CD4-positive, alpha-beta T cell treated with Interferon gamma for 1 hour (primary cell): ENCODE measurements at regions not wholly inside any gene's neighbourhood (a gene's known extent, or its start where the extent isn't known, plus 50 kb on each side); places are given as distances from the start of the nearest gene placed in this dataset.
A peak's percentile ranks its signal among the peaks of the same experiment; 100 is the strongest.

Experiments
- DNase-seq: peaks from one replicate; pipeline ENCODE4 v3.0.0-alpha.2; 2020

DNA sequence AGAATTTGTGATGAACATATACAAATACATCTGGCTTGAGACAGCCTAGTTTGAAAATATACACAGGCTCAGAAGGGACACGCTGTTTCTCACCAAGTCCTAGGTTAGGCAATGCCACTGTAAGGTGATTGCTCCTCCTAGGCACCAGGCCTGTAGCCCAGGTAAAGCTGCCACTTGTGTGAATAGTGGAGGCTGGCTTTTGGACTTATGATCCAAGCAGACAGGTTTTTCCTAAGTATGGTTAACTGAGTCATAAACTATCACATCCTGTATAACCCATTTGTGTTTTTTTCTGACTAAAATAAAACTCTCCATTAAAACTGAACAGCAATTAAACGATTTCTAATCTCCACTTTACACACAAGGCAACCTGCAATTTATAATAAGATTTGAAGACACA is 81.0 kb downstream of the SEMA4F start:
- no peak for DNase-seq

DNA sequence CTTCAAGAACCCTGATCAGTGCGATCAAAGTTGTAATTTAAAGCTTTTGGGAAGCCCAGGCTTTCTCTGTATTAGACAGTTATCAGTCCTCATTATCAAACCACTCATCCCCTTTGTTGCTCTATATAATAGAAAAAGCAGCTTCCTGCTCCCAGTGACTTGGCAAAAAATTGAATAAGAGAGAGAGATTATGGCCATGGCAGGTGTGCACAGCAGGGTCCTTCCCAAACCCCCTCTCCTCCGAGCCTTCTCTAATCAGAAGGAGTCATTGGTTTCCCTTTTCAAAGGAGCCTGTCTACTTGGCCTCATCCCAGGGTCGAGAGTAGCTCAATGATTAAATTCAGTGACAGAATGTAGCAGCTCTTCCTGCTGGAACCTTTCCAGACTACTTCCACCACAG is 81.5 kb downstream of the SEMA4F start:
- DNase-seq: no peak

DNA sequence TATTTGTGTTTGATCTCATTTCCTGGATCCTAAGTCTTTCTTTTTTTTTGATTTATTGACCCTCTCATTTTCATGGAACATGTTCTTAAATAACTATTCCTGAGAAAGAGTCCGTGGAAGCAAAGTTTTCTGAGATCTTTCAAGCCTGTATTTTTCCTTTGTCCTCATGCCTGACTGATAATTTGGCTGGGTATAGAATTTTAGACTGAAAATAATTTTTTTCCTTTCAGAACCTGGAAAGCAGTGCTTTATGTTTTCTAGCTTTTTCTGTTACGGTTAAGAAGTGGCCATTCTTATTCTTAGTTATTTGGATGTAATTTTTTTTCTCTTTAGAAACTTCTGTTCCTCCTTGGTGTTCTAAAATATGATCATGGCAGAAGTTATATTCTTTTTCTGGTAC is 82.5 kb downstream of the SEMA4F start:
- no peak for DNase-seq

DNA sequence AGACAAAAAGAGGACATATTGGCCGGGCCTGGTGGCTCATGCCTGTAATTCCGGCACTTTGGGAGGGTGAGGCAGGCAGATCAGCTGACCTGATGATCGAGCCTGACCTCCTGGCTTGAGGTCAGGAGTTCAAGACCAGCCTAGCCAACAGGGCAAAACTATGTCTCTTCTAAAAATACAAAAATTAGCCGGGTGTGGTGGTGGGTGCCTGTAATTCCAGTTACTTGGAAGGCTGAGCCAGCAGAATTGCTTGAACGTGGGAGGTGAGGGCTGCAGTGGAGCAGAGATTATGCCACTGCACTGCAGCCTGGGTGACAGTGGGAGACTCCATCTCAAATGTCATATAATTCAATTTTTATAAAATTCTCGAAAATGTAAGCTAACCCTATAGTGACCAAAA is 84.5 kb downstream of the SEMA4F start:
- no peak for DNase-seq

DNA sequence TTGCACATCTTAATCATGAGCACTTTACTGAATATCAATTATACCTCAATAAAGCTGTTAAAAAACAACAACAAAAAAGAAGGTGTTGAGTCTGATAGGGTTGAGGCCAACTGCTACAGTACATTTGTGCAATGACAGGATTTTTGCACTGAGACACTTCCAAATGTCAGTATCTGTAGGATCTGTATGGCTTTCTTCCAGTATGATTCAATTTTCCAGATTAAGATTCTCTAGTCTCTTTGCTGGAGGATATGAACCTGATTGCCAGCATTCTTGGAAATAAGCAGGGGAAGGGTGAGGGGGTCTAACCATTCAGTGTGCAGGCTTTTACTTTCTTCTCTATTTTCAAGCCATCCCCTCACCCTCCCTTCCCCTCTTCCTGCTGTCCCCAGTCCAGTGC is 85.1 kb downstream of the SEMA4F start:
- DNase-seq: no peak

DNA sequence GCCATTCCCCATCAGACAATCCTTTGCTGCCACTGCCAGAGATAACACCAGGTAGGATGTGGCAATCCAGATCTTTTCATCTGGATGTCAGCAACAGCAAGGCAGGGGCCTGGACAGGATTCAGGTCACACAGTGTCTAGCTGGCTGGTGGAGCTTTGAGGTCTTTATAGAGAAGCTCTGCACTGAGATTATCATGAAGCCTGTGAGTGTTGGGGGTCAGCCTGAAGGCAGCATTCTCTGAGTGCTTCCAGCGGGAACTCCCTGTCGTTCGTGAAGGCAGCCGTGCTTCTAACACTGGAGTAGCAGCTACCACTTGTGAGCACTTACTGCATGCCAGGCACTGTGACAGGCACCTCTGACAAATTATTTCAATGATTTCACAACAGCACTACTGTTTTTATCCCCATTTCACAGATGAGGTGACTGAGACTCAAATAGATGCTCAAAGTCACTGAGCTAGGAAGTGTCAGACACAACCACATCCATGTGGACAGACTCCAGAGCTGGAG is 85.7 kb downstream of the SEMA4F start:
- no peak for DNase-seq

DNA sequence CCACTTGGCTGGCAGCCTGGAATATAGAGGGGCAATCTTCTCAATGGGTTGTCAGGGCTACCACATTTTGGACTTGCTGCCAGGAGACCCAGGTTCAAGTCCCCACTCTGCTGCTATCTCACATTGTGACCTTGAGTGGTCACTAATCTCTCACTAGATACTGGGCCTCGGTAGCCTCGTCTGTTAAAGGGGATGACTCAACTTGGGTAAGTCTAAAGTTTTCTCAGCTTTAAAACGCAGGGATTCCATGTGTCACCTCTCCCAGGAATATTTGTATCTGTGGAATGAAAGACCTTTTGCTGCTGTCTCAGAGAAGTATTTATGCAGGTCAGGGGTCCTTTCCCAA is 86.3 kb downstream of the SEMA4F start:
- DNase-seq: no peak

DNA sequence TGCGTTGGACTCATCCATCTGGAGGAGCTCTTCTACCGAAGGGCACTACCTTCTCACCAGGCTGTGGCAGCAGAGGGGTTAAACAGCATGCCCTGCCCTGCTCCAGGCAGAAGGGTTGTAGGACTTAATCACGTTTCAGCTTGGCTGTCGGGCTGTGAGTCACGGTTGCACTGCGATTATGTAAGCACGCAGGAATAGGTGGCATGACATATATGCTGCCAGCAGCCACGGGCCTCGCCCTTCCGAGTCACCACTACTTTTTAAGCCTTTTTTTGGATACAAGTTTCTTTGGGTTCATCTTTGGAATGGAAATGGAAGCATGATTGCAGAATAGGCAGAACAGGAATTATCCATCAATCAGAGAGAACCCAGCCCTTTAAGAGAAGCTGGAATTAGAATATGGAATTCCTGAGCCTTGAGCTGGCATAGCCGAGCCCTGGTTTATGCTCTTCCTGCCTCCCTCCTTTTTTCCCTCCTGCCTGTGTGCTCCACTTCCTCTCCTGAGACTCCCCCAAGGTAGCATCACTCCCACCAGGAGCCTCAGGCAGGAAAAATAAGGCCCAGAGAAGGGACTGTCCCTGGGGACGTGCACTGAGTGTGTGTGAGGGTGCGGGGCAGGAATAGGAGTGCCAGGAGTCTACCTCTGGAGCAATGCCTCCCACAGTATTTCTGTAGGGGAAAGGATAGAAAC is 86.8 kb downstream of the SEMA4F start:
- DNase-seq: peak; percentile 76

DNA sequence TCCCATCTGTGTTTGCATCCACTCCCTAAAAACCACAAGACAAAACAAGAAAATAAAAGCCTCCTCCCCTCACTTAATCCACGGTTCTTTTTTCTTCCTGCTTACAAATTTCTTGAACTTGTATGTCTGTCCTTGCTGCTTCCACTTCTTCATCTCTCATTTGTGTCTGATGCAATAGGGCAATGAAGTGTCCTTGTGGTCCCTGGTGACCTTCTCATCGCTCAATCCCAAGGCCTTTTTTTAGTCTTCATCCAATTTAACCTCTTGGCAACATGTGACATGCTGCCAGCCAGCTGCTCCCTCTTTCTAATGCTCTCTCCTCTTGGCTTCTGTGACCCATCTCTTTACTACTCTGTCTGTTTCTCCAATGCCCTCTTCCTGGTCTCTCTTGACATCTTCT is 87.6 kb downstream of the SEMA4F start:
- no peak for DNase-seq

DNA sequence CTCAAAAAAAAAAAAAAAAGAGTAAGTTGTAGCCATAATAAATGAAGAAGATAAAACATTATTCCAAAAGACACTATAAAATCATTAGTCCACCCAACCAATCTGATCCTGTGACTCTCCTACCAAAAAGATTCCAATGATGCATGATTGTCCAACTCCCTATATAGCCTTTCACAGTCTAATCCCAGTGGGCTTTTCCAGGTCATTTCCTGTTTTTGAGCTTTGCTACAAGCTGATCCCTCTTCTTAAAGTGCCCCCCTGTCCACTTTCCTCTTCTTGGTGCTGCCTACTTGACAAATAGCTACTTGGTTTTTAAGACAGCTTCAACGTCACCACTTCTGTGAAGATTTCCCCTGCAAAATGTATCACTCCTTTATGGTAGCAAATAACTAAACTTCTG is 88.4 kb downstream of the SEMA4F start:
- no peak for DNase-seq

DNA sequence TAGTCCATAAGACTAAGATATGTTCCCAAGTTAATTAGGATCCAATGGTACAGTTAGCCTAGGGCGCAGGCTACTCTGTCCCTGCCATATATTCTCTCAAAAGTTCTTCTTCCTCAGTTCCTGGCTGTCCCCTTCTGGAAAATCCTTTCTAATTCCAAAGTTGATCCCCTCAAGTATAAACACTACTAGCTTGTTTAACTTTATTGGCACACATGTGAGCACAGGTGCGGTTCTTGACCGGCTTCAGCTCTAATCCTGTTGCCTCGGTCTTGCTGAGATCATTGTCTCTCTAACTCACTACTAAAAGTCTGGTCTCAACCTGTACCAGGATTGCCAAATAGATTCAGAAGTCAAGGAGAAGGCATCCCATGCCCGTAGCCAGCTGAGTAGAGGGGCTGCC is 89.0 kb downstream of the SEMA4F start:
- no peak for DNase-seq

DNA sequence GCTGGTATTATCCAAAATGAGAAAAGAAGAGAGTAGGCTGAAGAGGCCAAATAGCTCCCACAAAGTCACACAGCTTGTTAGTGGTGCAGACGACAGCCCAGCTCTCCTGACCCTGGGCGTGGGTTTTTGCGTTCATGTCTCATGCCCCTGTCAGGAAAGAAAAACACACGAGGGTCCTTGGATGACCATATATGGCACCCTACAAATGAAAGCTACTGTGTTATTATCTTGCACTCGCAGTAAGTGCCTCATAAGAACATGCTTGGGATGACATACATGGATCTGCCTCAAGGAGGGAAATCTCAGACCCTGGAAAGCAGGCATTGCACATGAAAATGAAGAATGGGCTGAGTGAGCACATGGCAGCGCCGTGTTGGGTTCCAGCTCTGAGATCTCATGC is 89.7 kb downstream of the SEMA4F start:
- DNase-seq: no peak

DNA sequence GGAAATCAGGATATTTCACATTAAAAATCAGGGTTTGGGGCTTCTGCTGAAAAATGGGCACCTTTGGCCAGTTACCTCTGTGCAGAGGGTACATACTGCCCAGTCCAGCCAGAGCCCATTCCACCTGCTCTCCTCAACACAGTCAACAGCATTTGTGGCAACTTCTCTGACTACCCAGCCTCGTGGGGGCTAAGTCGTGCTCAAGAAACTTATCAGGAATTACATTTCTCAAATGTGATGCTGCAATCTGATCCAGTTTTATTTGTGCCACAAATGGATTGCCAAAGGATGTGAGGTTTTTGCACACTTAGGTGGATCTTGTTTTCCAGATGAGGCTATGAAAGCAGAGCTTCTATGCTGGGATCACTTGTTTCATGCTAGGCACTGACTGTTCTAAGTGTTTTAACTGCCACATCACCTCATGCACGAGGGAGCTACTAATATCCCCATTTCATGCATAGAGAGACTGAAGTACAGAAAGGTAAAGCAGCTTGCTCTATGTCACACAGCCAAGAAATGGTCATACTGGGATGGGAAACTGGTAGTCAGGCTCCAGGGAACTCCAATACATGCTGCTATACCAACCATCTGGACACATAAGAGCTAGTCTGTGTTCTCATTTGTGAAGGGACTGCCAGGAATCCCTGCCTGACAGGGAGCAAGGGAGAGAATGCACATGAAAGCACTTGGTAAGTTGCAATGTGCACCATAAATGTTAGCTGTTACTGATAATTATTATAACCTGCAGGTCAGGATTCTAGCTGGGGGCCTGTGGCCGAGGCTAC is 89.0 kb upstream of the HK2 start:
- DNase-seq: no peak

DNA sequence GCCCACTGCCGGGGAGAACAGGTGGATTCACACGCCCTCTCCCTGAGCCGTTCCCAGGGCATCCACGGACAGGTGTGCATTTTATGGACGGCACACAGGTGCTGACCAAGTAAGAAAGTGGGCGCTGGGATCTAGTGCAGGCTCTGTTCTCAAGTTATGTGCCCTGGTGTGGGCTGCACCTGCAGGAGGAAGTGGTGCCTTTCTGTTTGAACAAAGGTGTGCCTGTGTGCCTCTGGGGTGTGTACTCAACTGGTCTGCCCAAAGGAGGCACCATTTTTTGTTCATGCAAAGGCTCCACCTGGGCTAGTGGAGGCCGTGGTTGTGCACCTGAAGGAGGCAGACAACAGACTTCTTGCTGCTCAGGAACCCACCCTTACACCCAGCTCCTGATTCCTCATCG is 88.2 kb upstream of the HK2 start:
- no peak for DNase-seq

DNA sequence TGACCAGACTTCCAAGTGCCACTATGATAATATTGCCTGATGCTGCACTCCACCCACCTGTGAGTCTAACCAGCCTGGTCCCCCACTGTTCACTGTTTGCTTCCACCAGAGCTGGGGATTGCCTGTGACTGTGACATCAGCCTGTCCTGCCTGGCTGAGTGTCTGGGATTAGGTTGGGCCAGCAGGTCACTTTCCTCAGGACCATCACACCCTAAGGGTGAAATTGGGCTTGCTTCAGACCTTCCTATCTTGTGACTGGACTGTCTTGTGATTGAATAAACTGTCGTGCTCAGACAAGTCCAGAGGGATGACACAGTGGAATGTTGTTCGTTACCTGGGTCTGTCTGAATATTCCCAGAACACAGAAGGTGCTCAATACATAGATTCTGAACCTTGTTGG is 87.4 kb upstream of the HK2 start:
- DNase-seq: no peak

DNA sequence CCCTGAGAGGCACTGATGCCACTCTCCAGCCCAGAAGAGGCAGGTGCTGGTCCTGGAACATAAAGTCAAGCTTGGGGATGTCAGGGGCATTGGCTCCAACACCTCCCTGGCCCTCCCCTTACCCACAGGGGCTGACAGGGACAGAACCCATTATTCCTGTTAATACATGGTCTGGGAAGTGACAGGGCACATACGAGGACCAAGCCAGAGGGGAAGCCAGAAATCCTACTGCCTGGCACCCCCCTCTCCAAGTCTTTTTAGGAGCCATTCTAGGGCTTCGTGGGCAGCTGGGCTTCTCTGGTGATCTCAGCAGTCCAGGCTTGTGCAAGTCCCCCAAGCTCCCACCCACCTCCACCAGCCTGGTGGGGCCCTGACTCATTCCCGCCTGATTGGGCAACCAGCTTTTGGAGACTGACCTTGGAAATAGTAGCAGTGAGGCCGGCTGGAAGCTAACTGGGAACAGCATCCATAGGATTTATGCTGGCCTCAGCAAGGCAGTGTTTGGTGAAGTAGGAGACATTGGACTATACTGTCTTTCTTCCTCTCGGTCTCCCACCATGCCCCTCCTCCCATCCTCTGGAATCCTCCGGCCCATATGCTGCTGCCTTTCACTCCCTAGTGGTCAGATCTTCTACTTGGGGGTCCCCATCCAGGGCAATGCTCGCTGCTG is 86.4 kb upstream of the HK2 start:
- peak; percentile 5 for DNase-seq

DNA sequence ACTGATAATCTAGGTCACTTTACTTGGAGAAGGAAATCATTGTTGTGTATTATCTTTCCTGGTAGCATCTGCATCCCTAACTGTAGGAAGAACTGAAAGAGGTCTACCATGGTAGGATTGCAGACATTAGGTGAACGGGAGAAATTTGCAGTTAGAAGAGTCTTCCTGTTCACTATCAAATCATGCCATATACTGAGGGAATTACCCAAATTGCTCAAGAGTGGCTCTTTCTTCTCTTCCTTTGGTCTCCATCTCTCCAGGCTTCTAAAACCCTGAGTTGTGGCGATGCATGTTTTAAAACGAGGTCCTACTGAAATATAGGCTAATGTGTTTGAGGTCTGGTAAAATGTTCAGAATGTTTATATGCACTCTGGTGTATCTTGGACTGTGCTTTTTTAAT is 85.3 kb upstream of the HK2 start:
- DNase-seq: no peak

DNA sequence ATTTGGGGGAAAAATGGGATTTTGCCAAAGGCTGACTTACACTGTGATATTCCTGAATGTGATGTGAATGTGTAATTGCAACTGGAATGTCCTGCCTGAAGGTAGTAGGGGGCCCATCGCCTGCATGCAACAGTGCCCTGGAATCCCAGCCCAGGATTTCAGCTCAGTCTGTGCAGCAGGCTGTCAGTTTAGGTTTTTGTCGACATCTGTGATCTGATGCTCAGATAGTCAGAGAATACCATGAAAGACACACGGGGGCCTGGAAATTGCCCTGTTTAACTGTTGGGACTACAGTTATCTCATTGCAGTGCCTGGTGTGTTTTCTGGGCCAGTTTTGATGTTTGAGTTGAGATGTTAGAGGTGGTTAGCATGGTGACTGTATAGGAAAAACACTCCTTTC is 84.5 kb upstream of the HK2 start:
- no peak for DNase-seq

DNA sequence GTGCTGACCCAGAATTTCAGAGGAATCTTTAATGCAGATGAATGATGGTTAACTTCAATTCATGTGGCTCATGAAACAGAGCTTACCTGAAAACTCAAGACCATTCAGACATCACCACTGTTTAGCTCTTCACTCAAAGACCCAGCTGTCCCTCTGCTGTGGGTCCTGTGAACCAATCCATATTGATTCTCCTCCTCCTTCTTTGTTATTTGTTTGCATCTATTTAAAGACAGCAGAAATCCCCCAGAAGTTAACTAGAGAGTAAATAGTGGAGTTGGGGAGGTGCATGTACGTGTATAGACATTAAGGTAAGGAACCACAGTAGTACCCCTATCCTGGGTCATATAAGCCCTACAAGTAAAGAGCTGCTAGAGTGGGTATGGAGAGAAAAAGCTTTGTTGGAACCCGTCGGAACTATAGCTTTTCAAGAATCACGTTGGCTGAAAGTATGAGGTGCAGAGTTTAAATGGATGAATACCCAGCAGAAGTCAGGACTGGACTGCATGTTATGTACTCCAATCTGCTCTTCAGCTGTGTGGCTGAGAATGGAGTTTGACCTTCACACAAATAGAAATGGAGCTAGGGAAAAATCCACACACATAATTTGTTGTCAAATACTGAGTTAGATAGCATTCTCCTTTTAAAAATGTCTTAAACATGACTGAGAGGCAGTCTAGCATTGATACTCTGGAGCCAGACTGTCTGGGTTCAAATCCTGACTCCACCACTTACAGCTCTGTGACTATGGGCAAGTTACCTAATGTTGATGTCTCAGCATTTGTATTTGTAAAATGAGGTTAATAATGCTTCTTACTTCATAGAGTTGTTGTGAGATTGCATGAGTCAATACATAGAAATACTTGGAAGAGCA is 81.7 kb upstream of the HK2 start:
- DNase-seq: no peak

DNA sequence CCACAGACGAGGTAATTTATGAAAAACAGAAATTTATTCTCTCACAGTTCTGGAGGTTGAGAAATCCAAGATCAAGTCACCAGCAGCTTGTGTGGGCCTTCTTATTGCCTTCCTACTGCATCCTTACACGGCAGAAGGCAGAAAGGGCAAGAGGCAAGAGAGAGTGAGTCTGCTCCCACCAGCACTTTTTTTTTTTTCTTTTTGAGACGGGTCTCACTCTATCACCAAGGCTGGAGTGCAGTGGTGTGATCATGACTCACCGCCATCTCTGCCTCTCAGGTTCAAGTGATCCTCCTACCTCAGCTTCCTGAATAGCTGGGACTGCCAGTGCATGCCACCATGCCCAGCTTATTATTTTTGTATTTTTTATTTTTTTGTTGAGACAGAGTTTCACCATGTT is 78.5 kb upstream of the HK2 start:
- no peak for DNase-seq

DNA sequence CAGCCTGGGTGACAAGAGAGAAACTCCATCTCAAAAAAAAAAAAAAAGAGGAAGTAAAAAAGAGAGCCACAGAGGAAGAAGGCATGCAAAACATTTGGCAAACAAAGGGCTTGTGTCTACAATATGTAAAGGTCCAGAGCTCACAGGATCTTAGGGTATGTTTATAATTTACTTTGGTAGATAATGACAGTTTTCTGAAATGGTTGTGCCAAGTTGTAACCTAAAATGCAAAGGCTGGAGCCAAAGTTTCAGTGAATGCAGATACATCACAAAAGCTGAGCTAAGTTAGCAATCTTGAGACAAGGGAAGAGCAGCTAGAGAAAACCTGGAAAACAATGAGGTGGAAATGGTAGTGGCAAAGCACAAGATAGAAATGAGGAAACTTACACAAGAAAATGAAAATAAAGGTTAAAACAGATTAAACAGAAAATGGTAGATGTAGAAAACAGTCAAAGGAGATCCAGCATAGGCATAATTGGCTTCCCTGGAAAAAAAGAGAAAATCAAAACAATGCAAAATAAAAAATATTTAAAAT is 77.5 kb upstream of the HK2 start:
- DNase-seq: no peak

DNA sequence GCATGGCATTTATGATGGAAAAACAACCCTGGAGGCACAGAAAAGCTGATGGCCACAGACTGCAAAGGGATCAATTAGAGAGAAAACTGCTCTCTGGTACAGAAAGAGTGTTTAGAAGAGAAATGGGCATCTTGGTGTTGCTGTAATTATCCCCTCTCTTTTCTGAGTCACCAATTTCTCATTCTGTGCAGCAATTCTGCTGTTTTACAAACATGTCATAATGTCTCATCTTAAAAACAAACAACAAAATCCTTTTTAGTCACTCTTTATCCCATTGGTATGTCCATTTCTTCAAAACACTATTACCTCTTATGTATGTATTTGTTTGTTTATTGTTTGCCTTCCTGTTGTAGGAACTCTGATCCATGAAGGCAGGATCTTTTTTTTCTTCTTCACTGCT is 73.9 kb upstream of the HK2 start:
- DNase-seq: no peak
